ENCODE measurements at regions not wholly inside any gene's neighbourhood (a gene's known extent, or its start where the extent isn't known, plus 50 kb on each side); places are given as distances from the start of the nearest gene placed in this dataset.
"Not testable (repeated sequence)": the region's sequence is repeated elsewhere in the genome, so short reads cannot be mapped to it uniquely, and the experiment has no call there.

- intact Hi-C loops (cut with micrococcal nuclease), result no loop called here
- TF ChIP-seq CTCF (IDR thresholded peaks at IDR 0.05; ENCODE audit: borderline replicate concordance), result no peak
- no peak for DNase-seq
- no peak overlapping the region for H3K27ac ChIP-seq (replicated peaks)
- no peak overlapping the region for H3K4me3 ChIP-seq
- peaks cover 17% of the 10 kb centered on the region for H3K9me3 ChIP-seq (replicated peaks)
- H3K4me1 ChIP-seq, result peaks cover 5% of the 10 kb centered on the region
- no peaks in the 10 kb centered on the region for H3K27me3 ChIP-seq (ENCODE audit: low read depth)
- no peaks in the 10 kb centered on the region for H3K36me3 ChIP-seq
Measured at GRCh38 chr17:70446446-70446845, 277.1 kb downstream of the KCNJ2 start.

- H3K27ac ChIP-seq (replicated peaks), result no peak overlapping the region
- no peak overlapping the region for H3K4me3 ChIP-seq
- H3K27me3 ChIP-seq (ENCODE audit: low read depth), result no peaks in the 10 kb centered on the region
- H3K9me3 ChIP-seq (replicated peaks), result peaks cover 17% of the 10 kb centered on the region
- TF ChIP-seq CTCF (IDR thresholded peaks at IDR 0.05; ENCODE audit: borderline replicate concordance), result no peak
- intact Hi-C loops (cut with micrococcal nuclease), result no loop called here
- no peaks in the 10 kb centered on the region for H3K36me3 ChIP-seq
- no peak for DNase-seq
- H3K4me1 ChIP-seq, result peaks cover 5% of the 10 kb centered on the region
Measured at GRCh38 chr17:70447588-70447987, 278.3 kb downstream of the KCNJ2 start.

DNA sequence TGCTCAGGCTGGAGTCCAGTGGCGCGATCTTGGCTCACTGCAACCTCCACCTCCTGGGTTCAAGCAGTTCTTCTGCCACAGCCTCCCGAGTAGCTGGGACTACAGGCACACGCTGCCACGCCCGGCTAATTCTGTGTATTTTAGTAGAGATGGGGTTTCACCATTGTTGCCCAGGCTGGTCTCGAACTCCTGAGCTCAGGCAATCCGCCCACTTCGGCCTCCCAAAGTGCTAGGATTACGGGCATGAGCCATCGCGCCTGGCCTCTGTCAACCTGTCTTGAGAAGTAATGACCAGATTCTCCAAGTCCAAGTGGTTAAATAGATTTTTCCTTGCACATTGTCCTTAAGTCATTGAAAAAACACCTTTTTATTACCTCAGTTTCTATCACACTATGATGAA is 283.7 kb downstream of the KCNJ2 start:
- H3K27me3 ChIP-seq (ENCODE audit: low read depth); intact Hi-C loops (cut with micrococcal nuclease); H3K27ac ChIP-seq (replicated peaks); H3K9me3 ChIP-seq (replicated peaks); H3K4me1 ChIP-seq; H3K4me3 ChIP-seq; DNase-seq; H3K36me3 ChIP-seq: not testable (repeated sequence)

DNA sequence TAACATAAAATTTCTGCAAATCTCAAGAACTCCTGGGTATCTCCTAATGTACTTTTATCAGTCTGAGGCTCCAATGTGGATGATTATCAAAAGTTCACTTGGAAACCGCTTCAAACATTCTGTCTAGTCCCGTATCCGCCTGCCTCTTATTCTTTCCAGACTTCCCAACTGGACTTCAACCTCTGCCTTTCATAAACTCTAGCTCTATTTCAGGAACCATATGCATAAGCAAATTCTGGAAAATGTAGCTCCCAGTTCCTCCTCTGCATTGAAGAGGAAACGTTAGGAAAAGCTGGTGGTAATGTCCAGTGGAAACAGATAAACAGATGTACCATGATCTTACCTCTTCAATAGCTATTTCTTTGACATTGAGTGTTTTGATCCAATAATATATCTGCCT is 285.0 kb downstream of the KCNJ2 start:
- intact Hi-C loops (cut with micrococcal nuclease), result no loop called here
- TF ChIP-seq CTCF (IDR thresholded peaks at IDR 0.05; ENCODE audit: borderline replicate concordance), result no peak
- peaks cover 5% of the 10 kb centered on the region for H3K4me1 ChIP-seq

GRCh38 chr17:70454908-70455307 is 285.6 kb downstream of the KCNJ2 start:
- Histone ChIP-seq H3K4me3 (no peak overlapping the region), H3K27me3 (ENCODE audit: low read depth) (no peaks in the 10 kb centered on the region), H3K9me3 (replicated peaks) (no peaks in the 10 kb centered on the region), H3K36me3 (no peaks in the 10 kb centered on the region), H3K4me1 (peaks cover 2% of the 10 kb centered on the region), H3K27ac (replicated peaks) (no peak overlapping the region)
- intact Hi-C loops (cut with micrococcal nuclease), result no loop called here
- TF ChIP-seq CTCF (IDR thresholded peaks at IDR 0.05; ENCODE audit: borderline replicate concordance), result no peak
- DNase-seq, result no peak

More for the DNA sequence above, 285.0 kb downstream of the KCNJ2 start:
- Histone ChIP-seq H3K4me3 (no peak overlapping the region), H3K27ac (replicated peaks) (no peak overlapping the region), H3K27me3 (ENCODE audit: low read depth) (no peaks in the 10 kb centered on the region), H3K9me3 (replicated peaks) (no peaks in the 10 kb centered on the region), H3K36me3 (no peaks in the 10 kb centered on the region)
- DNase-seq, result no peak

DNA sequence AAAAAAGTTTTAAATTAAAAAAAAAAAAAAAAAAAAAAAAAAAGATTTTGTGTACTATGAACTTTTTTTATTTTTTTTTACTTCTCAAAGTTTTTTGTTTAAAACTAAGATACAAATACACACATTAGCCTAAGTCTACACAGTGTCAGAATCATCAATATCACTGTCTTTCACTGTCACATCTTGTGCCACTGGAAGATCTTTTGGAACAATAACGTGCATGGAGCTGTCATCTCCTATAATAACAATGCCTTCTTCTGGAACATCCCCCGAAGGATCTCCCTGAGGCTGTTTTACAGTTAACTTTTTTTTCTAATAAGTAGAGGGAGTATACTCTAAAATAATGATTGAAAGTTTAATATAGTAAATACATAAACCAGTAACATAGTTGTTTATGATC is 295.7 kb downstream of the KCNJ2 start:
- DNase-seq, result no peak
- Histone ChIP-seq H3K36me3 (no peaks in the 10 kb centered on the region), H3K4me1 (no peaks in the 10 kb centered on the region), H3K27me3 (ENCODE audit: low read depth) (no peaks in the 10 kb centered on the region), H3K4me3 (no peak overlapping the region), H3K9me3 (replicated peaks) (no peaks in the 10 kb centered on the region), H3K27ac (replicated peaks) (no peak overlapping the region)
- TF ChIP-seq CTCF (IDR thresholded peaks at IDR 0.05; ENCODE audit: borderline replicate concordance), result no peak
- intact Hi-C loops (cut with micrococcal nuclease), result no loop called here
